MCF 10A (cell line): ENCODE measurements at regions not wholly inside any gene's neighbourhood (a gene's known extent, or its start where the extent isn't known, plus 50 kb on each side); places are given as distances from the start of the nearest gene placed in this dataset.

Experiments used
- BruUV-seq: library from RNA; stranded (reverse); fragments of 400-500 nt; replicated peaks from 2 replicates; lab custom pipeline; 2021; lab: Mats Ljungman, UMichigan
- CTCF ChIA-PET: fragments of 300-600 bp; sonication (Branson Sonifier 250); formaldehyde crosslinking; extraction: SDS; loops from one replicate; lab custom pipeline; 2021; ENCODE audit warnings: antibody characterized with exemption, inconsistent platforms; lab: Yijun Ruan, JAX
- POLR2A ChIA-PET: fragments of 300-600, 350-650 bp; sonication (Branson Sonifier 250); formaldehyde crosslinking; extraction: SDS; loops from one replicate; lab custom pipeline; 2020; ENCODE audit warnings: antibody characterized with exemption, inconsistent platforms; lab: Yijun Ruan, JAX
- DNase-seq: peaks from one replicate; pipeline ENCODE4 v3.0.0-alpha.2; 2018; ENCODE audit not compliant: unreplicated experiment
- H3K27ac Mint-ChIP-seq: one replicate; pipeline ENCODE4 v1.8.0; 2022; ENCODE audit warnings: mild to moderate bottlenecking, low read depth, mixed read lengths; ENCODE audit not compliant: unreplicated experiment
- H3K27me3 Mint-ChIP-seq: one replicate; pipeline ENCODE4 v1.8.0; 2022; ENCODE audit warnings: mixed read lengths; ENCODE audit not compliant: insufficient read depth, unreplicated experiment
- H3K36me3 Mint-ChIP-seq: one replicate; pipeline ENCODE4 v1.8.0; 2022; ENCODE audit warnings: mild to moderate bottlenecking, moderate library complexity, mixed read lengths; ENCODE audit not compliant: insufficient read depth, unreplicated experiment
- H3K4me1 Mint-ChIP-seq: one replicate; pipeline ENCODE4 v1.8.0; 2022; ENCODE audit warnings: mixed read lengths; ENCODE audit not compliant: insufficient read depth, unreplicated experiment
- H3K4me3 Mint-ChIP-seq: one replicate; pipeline ENCODE4 v1.8.0; 2022; ENCODE audit warnings: mild to moderate bottlenecking, moderate library complexity, mixed read lengths; ENCODE audit not compliant: unreplicated experiment
- H3K9me3 Mint-ChIP-seq: one replicate; pipeline ENCODE4 v1.8.0; 2022; ENCODE audit warnings: mixed read lengths; ENCODE audit not compliant: unreplicated experiment
- intact Hi-C: fragments of 100-400 bp; cut with micrococcal nuclease; formaldehyde crosslinking; loops from 2 replicates; pipeline ENCODE4 v1.14.1; 2022
- TF ChIP-seq, protein P1 (sequence below): fragments of 200-600 bp; IDR thresholded peaks from one replicate; pipeline ENCODE4 v1.8.0; 2022; ENCODE audit warnings: antibody characterized with exemption, mild to moderate bottlenecking; ENCODE audit not compliant: unreplicated experiment

DNA sequence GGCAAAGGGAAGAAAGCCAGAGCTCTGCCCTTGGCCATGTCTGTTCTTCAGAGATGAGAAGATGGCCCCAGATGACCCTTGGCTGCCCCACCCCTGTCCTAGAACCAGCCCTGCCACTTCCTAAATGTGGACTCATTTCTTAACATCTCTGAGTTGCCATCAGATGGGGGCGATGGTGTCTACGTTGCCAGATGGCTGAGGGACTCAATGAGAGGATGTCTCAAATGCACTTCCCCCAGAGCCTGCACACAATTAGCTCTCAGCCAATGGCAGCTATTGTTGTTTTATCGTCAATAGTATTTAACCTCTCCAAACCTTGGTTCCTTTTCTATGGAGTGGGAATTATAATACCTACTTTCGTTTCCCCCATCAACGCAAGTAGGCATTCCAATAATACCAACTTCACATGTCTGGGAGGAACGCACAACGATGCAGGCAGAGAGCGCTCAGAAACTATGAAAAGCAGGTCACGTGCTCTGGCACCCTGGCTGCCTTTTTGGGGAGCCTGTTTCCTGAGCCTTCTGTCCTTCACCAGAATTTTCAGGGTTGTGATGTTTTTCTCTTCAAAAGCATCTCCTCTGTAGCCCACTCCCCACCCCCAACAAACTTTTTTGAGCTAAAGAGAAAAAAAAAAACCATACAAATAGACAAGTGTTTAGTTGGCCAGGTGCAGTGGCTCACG is 100.3 kb downstream of the MCFD2 start:
- ChIA-PET CTCF (no interaction called here), POLR2A (no interaction called here)
- BruUV-seq = no TSS peak
- Mint-ChIP-seq H3K4me3 (no peak overlapping the region), H3K27me3 (peaks cover 11% of the 10 kb centered on the region), H3K36me3 (peaks cover 5% of the 10 kb centered on the region), H3K27ac (no peak overlapping the region), H3K9me3 (no peaks in the 10 kb centered on the region), H3K4me1 (no peaks in the 10 kb centered on the region)
- intact Hi-C loops = no loop called here
- DNase-seq = no peak
- TF ChIP-seq, protein P1, sequence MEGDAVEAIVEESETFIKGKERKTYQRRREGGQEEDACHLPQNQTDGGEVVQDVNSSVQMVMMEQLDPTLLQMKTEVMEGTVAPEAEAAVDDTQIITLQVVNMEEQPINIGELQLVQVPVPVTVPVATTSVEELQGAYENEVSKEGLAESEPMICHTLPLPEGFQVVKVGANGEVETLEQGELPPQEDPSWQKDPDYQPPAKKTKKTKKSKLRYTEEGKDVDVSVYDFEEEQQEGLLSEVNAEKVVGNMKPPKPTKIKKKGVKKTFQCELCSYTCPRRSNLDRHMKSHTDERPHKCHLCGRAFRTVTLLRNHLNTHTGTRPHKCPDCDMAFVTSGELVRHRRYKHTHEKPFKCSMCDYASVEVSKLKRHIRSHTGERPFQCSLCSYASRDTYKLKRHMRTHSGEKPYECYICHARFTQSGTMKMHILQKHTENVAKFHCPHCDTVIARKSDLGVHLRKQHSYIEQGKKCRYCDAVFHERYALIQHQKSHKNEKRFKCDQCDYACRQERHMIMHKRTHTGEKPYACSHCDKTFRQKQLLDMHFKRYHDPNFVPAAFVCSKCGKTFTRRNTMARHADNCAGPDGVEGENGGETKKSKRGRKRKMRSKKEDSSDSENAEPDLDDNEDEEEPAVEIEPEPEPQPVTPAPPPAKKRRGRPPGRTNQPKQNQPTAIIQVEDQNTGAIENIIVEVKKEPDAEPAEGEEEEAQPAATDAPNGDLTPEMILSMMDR = no peak

DNA sequence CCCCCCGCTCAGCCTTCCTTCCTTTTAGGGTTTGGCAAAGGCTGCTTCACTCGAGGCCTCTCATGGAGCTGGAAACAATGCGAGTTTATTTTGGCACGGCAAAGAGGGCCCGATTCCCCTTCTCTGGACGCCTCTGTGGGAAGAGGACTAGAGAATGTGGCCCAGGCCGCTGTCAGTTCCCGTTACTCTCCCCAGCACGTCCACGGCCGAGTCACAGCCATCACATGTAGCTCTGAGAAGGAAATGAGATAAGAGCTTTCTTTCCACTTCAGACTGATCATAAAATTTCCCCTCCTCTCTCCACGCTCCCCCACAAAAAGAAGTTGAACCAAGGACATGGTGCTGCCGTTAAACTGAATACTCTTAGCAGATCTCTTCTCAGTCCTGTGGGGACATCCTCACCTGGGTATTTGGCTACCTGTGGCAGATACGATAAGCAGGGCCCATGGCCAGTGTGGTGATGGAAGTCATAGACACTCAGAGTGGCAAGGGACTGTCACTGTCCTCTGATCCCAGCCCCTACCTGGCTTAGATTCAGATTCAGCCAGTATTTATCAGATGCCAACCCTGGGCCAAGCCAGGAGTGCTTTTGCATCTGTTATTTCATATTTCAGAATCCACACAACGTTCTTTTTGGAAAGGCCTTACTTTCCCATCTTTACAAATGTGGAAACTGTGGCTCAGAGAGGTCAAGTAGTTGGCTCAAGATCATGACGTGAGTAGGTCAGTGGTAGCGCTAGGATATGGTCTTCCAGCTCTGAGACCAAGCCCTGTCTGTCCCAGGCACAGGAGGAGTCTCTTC is 101.2 kb downstream of the MCFD2 start:
- H3K27me3 Mint-ChIP-seq = peaks cover 11% of the 10 kb centered on the region
- TF ChIP-seq, protein P1 = no peak
- H3K9me3 Mint-ChIP-seq = peaks cover 2% of the 10 kb centered on the region
- no peak for DNase-seq
- no TSS peak for BruUV-seq
- H3K27ac Mint-ChIP-seq = no peak overlapping the region
- CTCF ChIA-PET = interaction anchor here (0.6 kb wide), 1 partner anchor 71 kb away, joined by 3 read pairs; no protein-coding TSS in a partner anchor
- intact Hi-C loops = no loop called here
- POLR2A ChIA-PET = interaction anchor here (0.8 kb wide), 1 partner anchor 75 kb away, joined by 5 read pairs; no protein-coding TSS in a partner anchor
- H3K4me3 Mint-ChIP-seq = no peak overlapping the region
- H3K4me1 Mint-ChIP-seq = no peaks in the 10 kb centered on the region
- H3K36me3 Mint-ChIP-seq = peaks cover 5% of the 10 kb centered on the region

DNA sequence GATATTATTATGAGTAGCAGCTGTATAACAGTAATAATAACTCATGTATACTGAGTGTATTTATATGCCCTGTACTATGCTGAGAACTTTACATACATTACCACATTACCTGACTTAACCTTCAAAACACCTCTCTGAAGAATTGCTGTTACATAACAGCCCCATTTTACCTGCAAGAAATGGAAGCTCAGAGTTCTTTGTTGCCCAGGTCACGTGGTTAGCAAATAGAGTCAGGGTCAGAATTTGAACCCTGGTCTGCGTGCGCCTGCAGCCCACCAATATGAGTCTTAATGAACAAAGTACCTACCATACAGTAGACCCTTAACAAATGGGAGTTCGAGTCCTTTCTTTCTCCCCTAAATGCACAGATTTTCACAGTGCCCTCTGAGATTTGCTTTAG is 101.9 kb downstream of the MCFD2 start:
- ChIA-PET CTCF (interaction anchor here (0.7 kb wide), 1 partner anchor 37 kb away, joined by 3 read pairs; no protein-coding TSS in a partner anchor), POLR2A (interaction anchor here (0.8 kb wide), 1 partner anchor 76 kb away, joined by 5 read pairs; no protein-coding TSS in a partner anchor)
- intact Hi-C loops = no loop called here
- H3K9me3 Mint-ChIP-seq = peaks cover 7% of the 10 kb centered on the region
- TF ChIP-seq, protein P1 = no peak
- DNase-seq = no peak
- peaks cover 5% of the 10 kb centered on the region for H3K36me3 Mint-ChIP-seq
- H3K4me1 Mint-ChIP-seq = no peaks in the 10 kb centered on the region
- H3K27me3 Mint-ChIP-seq = peaks cover 11% of the 10 kb centered on the region
- no TSS peak for BruUV-seq
- no peak overlapping the region for H3K4me3 Mint-ChIP-seq
- H3K27ac Mint-ChIP-seq = no peak overlapping the region

DNA sequence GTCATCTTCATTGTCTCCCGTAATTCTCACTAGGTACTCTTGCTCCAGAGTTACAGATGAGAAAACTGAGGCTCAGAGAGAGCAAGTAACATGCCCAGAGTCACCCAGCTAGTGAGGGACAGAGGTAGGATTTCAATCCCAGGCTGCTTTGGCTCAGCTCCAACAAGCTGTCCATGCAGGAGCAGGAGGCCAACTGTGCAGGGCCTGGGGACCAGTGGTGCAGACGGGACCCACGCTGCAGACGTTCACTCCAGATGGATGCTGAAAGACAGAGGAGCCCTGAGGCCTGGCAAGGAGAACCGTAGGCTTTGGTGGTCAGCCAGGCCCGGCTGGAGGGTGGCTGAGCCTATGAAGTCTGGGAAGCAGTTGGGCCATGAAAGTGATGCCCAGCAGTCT is 102.6 kb downstream of the MCFD2 start:
- DNase-seq = no peak
- intact Hi-C loops = no loop called here
- no TSS peak for BruUV-seq
- Mint-ChIP-seq H3K27me3 (peaks cover 11% of the 10 kb centered on the region), H3K9me3 (peaks cover 7% of the 10 kb centered on the region), H3K4me3 (no peak overlapping the region), H3K27ac (no peak overlapping the region), H3K4me1 (no peaks in the 10 kb centered on the region), H3K36me3 (peaks cover 5% of the 10 kb centered on the region)
- ChIA-PET CTCF (interaction anchor here (0.7 to 1.3 kb wide), 3 partner anchors 10 to 118 kb away, joined by 3 to 10 read pairs (median 4); no protein-coding TSS in a partner anchor), POLR2A (interaction anchor here (0.8 kb wide), 1 partner anchor 77 kb away, joined by 5 read pairs; no protein-coding TSS in a partner anchor)
- TF ChIP-seq, protein P1 = no peak
